GM23338 (cell line): ENCODE measurements at regions not wholly inside any gene's neighbourhood (a gene's known extent, or its start where the extent isn't known, plus 50 kb on each side); places are given as distances from the start of the nearest gene placed in this dataset.

Source experiments
- ATAC-seq: fragments of 200-7000 bp; cut with Tn5 transposase; 3 replicates; pipeline ENCODE4 v1.9.1; 2020
- DNase-seq: peaks from one replicate; pipeline ENCODE4 v3.0.0-alpha.2; 2015; ENCODE audit warnings: low spot score
- H2AFZ ChIP-seq: fragments of 200-600 bp; sonication (generic); 2 replicates; pipeline ENCODE4 v1.8.0; 2016; ENCODE audit warnings: antibody characterized with exemption, mild to moderate bottlenecking, moderate library complexity
- H3F3A ChIP-seq: fragments of 200-600 bp; sonication (generic); replicated peaks from 2 replicates; pipeline ENCODE4 v1.8.0; 2017; ENCODE audit warnings: antibody characterized with exemption, mixed run types, low read depth
- H3K27ac ChIP-seq: fragments of 200-600 bp; sonication (generic); 2 replicates; pipeline ENCODE4 v1.6.1; 2016; ENCODE audit warnings: low read depth
- H3K27me3 ChIP-seq: fragments of 200-600 bp; sonication (generic); 2 replicates; pipeline ENCODE4 v1.8.0; 2016; ENCODE audit warnings: mild to moderate bottlenecking, mixed run types, moderate library complexity; ENCODE audit not compliant: insufficient read depth
- H3K36me3 ChIP-seq: fragments of 200-600 bp; sonication (generic); 2 replicates; pipeline ENCODE4 v1.8.0; 2016; ENCODE audit warnings: mild to moderate bottlenecking; ENCODE audit not compliant: insufficient read depth
- H3K4me1 ChIP-seq: fragments of 200-600 bp; sonication (generic); 2 replicates; pipeline ENCODE4 v1.8.0; 2016; ENCODE audit warnings: mild to moderate bottlenecking, moderate library complexity; ENCODE audit not compliant: insufficient read depth
- H3K4me2 ChIP-seq: fragments of 200-600 bp; sonication (generic); 2 replicates; pipeline ENCODE4 v1.7.1; 2017; ENCODE audit warnings: mixed run types
- H3K4me3 ChIP-seq: fragments of 200-600 bp; sonication (generic); 2 replicates; pipeline ENCODE4 v1.6.1; 2016; ENCODE audit warnings: mixed run types
- H3K79me2 ChIP-seq: fragments of 200-600 bp; sonication (generic); replicated peaks from 2 replicates; pipeline ENCODE4 v1.8.0; 2017; ENCODE audit warnings: mild to moderate bottlenecking; ENCODE audit not compliant: insufficient read depth
- H3K9me2 ChIP-seq: fragments of 200-600 bp; sonication (generic); 2 replicates; pipeline ENCODE4 v1.8.0; 2017; ENCODE audit not compliant: insufficient read depth
- H4K20me1 ChIP-seq: fragments of 200-600 bp; sonication (generic); replicated peaks from 2 replicates; pipeline ENCODE4 v1.8.0; 2017; ENCODE audit warnings: mild to moderate bottlenecking; ENCODE audit not compliant: insufficient read depth
- H3K27ac Mint-ChIP-seq: 2 replicates; pipeline ENCODE4 v1.8.0; 2020; ENCODE audit warnings: inconsistent platforms, mild to moderate bottlenecking, moderate library complexity, mixed read lengths
- H3K27me3 Mint-ChIP-seq: 3 replicates; pipeline ENCODE4 v1.8.0; 2022; ENCODE audit warnings: low read depth, mild to moderate bottlenecking, moderate library complexity, mixed read lengths, inconsistent platforms; ENCODE audit not compliant: insufficient read depth, poor library complexity
- H3K36me3 Mint-ChIP-seq: 3 replicates; pipeline ENCODE4 v1.8.0; 2021; ENCODE audit warnings: low read depth, mild to moderate bottlenecking, inconsistent platforms, moderate library complexity, mixed read lengths
- H3K4me1 Mint-ChIP-seq: 3 replicates; pipeline ENCODE4 v1.8.0; 2020; ENCODE audit warnings: mild to moderate bottlenecking, inconsistent platforms, mixed read lengths
- H3K4me3 Mint-ChIP-seq: 3 replicates; pipeline ENCODE4 v1.8.0; 2021; ENCODE audit warnings: moderate library complexity, mild to moderate bottlenecking, inconsistent platforms, mixed read lengths
- H3K9me3 Mint-ChIP-seq: 3 replicates; pipeline ENCODE4 v1.8.0; 2020; ENCODE audit warnings: moderate library complexity, mild to moderate bottlenecking, inconsistent platforms, mixed read lengths
- CREB1 ChIP-seq: fragments of 250-450 bp; sonication (Bioruptor Pico); IDR thresholded peaks from 2 replicates; pipeline ENCODE4 v1.5.0; 2020; ENCODE audit warnings: low read depth, mild to moderate bottlenecking, moderate library complexity
- CTCF ChIP-seq, 2 experiments: fragments of 200-600 bp in 1 of 2; sonication (generic) in 1 of 2; conservative IDR thresholded peaks; 2 replicates each; pipeline versions ENCODE4 v1.5.1 to v1.6.1; 2016 to 2017; ENCODE audit warnings: antibody characterized with exemption in 2 of 2, low read depth in 2 of 2, mild to moderate bottlenecking in 2 of 2, moderate library complexity in 1 of 2
- ETS1 ChIP-seq: IDR thresholded peaks from 2 replicates; pipeline ENCODE4 v1.6.1; 2016; ENCODE audit warnings: antibody characterized with exemption
- EZH2 ChIP-seq: fragments of 200-600 bp; sonication (generic); IDR thresholded peaks from one replicate; pipeline ENCODE4 v1.8.0; 2017; ENCODE audit warnings: antibody characterized with exemption, mild to moderate bottlenecking, low read depth; ENCODE audit not compliant: unreplicated experiment
- NANOG ChIP-seq: IDR thresholded peaks from 2 replicates; pipeline ENCODE4 v1.6.1; 2016; ENCODE audit warnings: antibody characterized with exemption, borderline replicate concordance
- POLR2AphosphoS5 ChIP-seq: IDR thresholded peaks from 2 replicates; pipeline ENCODE4 v1.6.1; 2016; ENCODE audit warnings: antibody characterized with exemption, low read depth
- REST ChIP-seq: IDR thresholded peaks from one replicate; pipeline ENCODE4 v1.6.1; 2018; ENCODE audit warnings: antibody characterized with exemption; ENCODE audit not compliant: unreplicated experiment
- ZNF114 ChIP-seq: fragments of 250-450 bp; sonication (Bioruptor Pico); IDR thresholded peaks from 2 replicates; pipeline ENCODE4 v1.5.0; 2020; ENCODE audit warnings: mild to moderate bottlenecking, moderate library complexity
- ZNF331 ChIP-seq: fragments of 250-450 bp; sonication (Bioruptor Pico); IDR thresholded peaks from 2 replicates; pipeline ENCODE4 v1.5.0; 2020; ENCODE audit warnings: low read depth, mild to moderate bottlenecking, moderate library complexity
- ZNF462 ChIP-seq: fragments of 250-450 bp; sonication (Bioruptor Pico); IDR thresholded peaks from 2 replicates; pipeline ENCODE4 v1.5.0; 2020; ENCODE audit warnings: mild to moderate bottlenecking, moderate library complexity

GRCh38 chr13:23985839-23986238 lies 88.5 kb upstream of the C1QTNF9B start:
- H3K4me1 Mint-ChIP-seq, result peaks cover 5% of the 10 kb centered on the region; the same call in 2 of the 3 replicates
- Histone ChIP-seq H3K9me2 (no peaks in the 10 kb centered on the region), H3K79me2 (no peaks in the 10 kb centered on the region), H3K27ac (no peak overlapping the region), H2AFZ (no peak overlapping the region), H3K27me3 (no peaks in the 10 kb centered on the region), H3K4me1 (no peaks in the 10 kb centered on the region), H3K4me3 (no peak overlapping the region), H4K20me1 (no peaks in the 10 kb centered on the region), H3K4me2 (no peak overlapping the region), H3F3A (no peaks in the 10 kb centered on the region), H3K36me3 (no peaks in the 10 kb centered on the region)
- DNase-seq (no peak), ATAC-seq (no peak)
- H3K9me3 Mint-ChIP-seq, result no peaks in the 10 kb centered on the region
- no peaks in the 10 kb centered on the region for H3K36me3 Mint-ChIP-seq
- no peak overlapping the region for H3K27ac Mint-ChIP-seq
- no peak for TF ChIP-seq ZNF331 (CRISPR knock-in tag)
- no peak for TF ChIP-seq NANOG
- no peak overlapping the region for H3K4me3 Mint-ChIP-seq
- peaks cover 6% of the 10 kb centered on the region for H3K27me3 Mint-ChIP-seq

- Histone ChIP-seq H3K4me3 (no peak overlapping the region), H3F3A (no peaks in the 10 kb centered on the region), H3K36me3 (no peaks in the 10 kb centered on the region), H3K27ac (no peak overlapping the region), H3K4me2 (no peak overlapping the region), H3K27me3 (no peaks in the 10 kb centered on the region), H3K9me2 (no peaks in the 10 kb centered on the region), H3K4me1 (no peaks in the 10 kb centered on the region), H3K79me2 (no peaks in the 10 kb centered on the region), H4K20me1 (no peaks in the 10 kb centered on the region), H2AFZ (no peak overlapping the region)
- peaks cover 6% of the 10 kb centered on the region for H3K27me3 Mint-ChIP-seq
- H3K27ac Mint-ChIP-seq, result no peak overlapping the region
- no peak overlapping the region for H3K4me3 Mint-ChIP-seq
- ATAC-seq, result no peak
- no peaks in the 10 kb centered on the region for H3K36me3 Mint-ChIP-seq
- H3K4me1 Mint-ChIP-seq, result peaks cover 5% of the 10 kb centered on the region; the same call in 2 of the 3 replicates
- no peak for DNase-seq
- no peaks in the 10 kb centered on the region for H3K9me3 Mint-ChIP-seq
- TF ChIP-seq NANOG (no peak), CREB1 (CRISPR knock-in tag) (no peak), ZNF331 (CRISPR knock-in tag) (no peak), CTCF (conservative IDR thresholded peaks at IDR 0.05; ENCODE audit: low read depth in 2 of 2) (no peak), REST (no peak), ZNF462 (no peak), ETS1 (no peak), POLR2AphosphoS5 (no peak), ZNF114 (CRISPR knock-in tag) (no peak), EZH2 (no peak)
Measured at GRCh38 chr13:23986619-23987018, 89.3 kb upstream of the C1QTNF9B start.
